B cell (primary cell): ENCODE measurements at regions not wholly inside any gene's neighbourhood (a gene's known extent, or its start where the extent isn't known, plus 50 kb on each side); places are given as distances from the start of the nearest gene placed in this dataset.

Experiments used
- ATAC-seq: fragments of 200-7000 bp; cut with Tn5 transposase; one replicate; pipeline ENCODE4 v1.10.0; 2021; ENCODE audit warnings: low read depth, mild to moderate bottlenecking, moderate number of reproducible peaks, moderate library complexity
- CTCF ChIA-PET: fragments of 350-600 bp; sonication (Branson Sonifier 250); formaldehyde crosslinking; loops from one replicate; lab custom pipeline; 2021; ENCODE audit warnings: antibody characterized with exemption, inconsistent platforms; lab: Charles Lee
- POLR2A ChIA-PET: fragments of 350-600 bp; sonication (Branson Sonifier 250); formaldehyde crosslinking; loops from one replicate; lab custom pipeline; 2021; ENCODE audit warnings: antibody characterized with exemption; lab: Charles Lee
- DNase-seq: peaks from one replicate; pipeline ENCODE4 v3.0.0; 2013
- H2AFZ ChIP-seq: 2 replicates; pipeline ENCODE4 v1.6.1; 2012; ENCODE audit warnings: mild to moderate bottlenecking, low read depth, low read length; ENCODE audit not compliant: insufficient read depth, poor library complexity, severe bottlenecking
- H3K27ac ChIP-seq, 2 donors: 1 replicate in 1 of 2; 2 replicates in 1 of 2; pipeline ENCODE4 v1.5.1; 2012 to 2013; ENCODE audit warnings: low read length in 2 of 2, mild to moderate bottlenecking in 2 of 2, moderate library complexity in 1 of 2
- H3K27me3 ChIP-seq, 4 experiments: fragments of 200-600 bp in 1 of 4; sonication (generic) in 1 of 4; replicated peaks in 1 of 4; 1 replicate in 2 of 4; 2 replicates in 2 of 4; pipeline versions ENCODE4 v1.6.1 to v1.7.0; 2013 to 2016; ENCODE audit warnings: low read length in 3 of 4, mild to moderate bottlenecking in 2 of 4, mixed read lengths in 1 of 4, moderate library complexity in 1 of 4; ENCODE audit not compliant: insufficient read depth in 4 of 4, control insufficient read depth in 3 of 4; ENCODE audit errors: control extremely low read depth in 1 of 4
- H3K36me3 ChIP-seq, 2 experiments: replicated peaks in 1 of 2; 1 replicate in 1 of 2; 2 replicates in 1 of 2; pipeline versions ENCODE4 v1.6.1 to v1.7.1; 2013; ENCODE audit warnings: low read length in 1 of 2; ENCODE audit not compliant: insufficient read depth in 2 of 2, control insufficient read depth in 1 of 2; ENCODE audit errors: control extremely low read depth in 1 of 2, extremely low read depth in 1 of 2
- H3K4me1 ChIP-seq, 2 donors: fragments of 200-600 bp in 1 of 2; sonication (generic) in 1 of 2; 1 replicate in 1 of 2; 2 replicates in 1 of 2; pipeline versions ENCODE4 v1.5.1 to v1.6.1; 2013 to 2017; ENCODE audit warnings: low read length in 2 of 2; ENCODE audit not compliant: control insufficient read depth in 2 of 2, insufficient read depth in 2 of 2
- H3K4me2 ChIP-seq: replicated peaks from 2 replicates; pipeline ENCODE3; 2012; ENCODE audit warnings: mild to moderate bottlenecking, low read depth, low read length; ENCODE audit not compliant: poor library complexity, severe bottlenecking
- H3K4me3 ChIP-seq, 5 experiments: fragments of 200-600 bp in 1 of 5; sonication (generic) in 1 of 5; 1 replicate in 3 of 5; 2 replicates in 2 of 5; pipeline versions ENCODE4 v1.5.1 to v1.7.0; 2011 to 2016; ENCODE audit warnings: low read length in 4 of 5, mild to moderate bottlenecking in 4 of 5, low read depth in 2 of 5, control low read depth in 1 of 5, moderate library complexity in 1 of 5; ENCODE audit not compliant: insufficient read depth in 1 of 5; ENCODE audit errors: control extremely low read depth in 1 of 5, extremely low read depth in 1 of 5
- H3K79me2 ChIP-seq: fragments of 200-600 bp; sonication (generic); one replicate; pipeline ENCODE4 v1.6.0; 2016; ENCODE audit warnings: low read length; ENCODE audit not compliant: control insufficient read depth, insufficient read depth
- H3K9ac ChIP-seq: fragments of 200-600 bp; sonication (generic); 2 replicates; pipeline ENCODE4 v1.6.1; 2017; ENCODE audit warnings: mild to moderate bottlenecking, low read length, moderate library complexity
- H3K9me3 ChIP-seq, 3 donors: one replicate each; pipeline versions ENCODE4 v1.6.1 to v1.7.1; 2013; ENCODE audit warnings: low read length in 2 of 3; ENCODE audit not compliant: control insufficient read depth in 2 of 3, insufficient read depth in 1 of 3; ENCODE audit errors: control extremely low read depth in 1 of 3
- H4K20me1 ChIP-seq: 2 replicates; pipeline ENCODE4 v1.6.0; 2012; ENCODE audit warnings: mild to moderate bottlenecking, low read length; ENCODE audit not compliant: insufficient read depth, control insufficient read depth, poor library complexity, severe bottlenecking
- H3K27ac Mint-ChIP-seq: one replicate; pipeline ENCODE4 v1.8.0; 2021; ENCODE audit warnings: mixed read lengths
- H3K27me3 Mint-ChIP-seq: one replicate; pipeline ENCODE4 v1.8.0; 2021; ENCODE audit warnings: mixed read lengths
- H3K4me1 Mint-ChIP-seq: one replicate; pipeline ENCODE4 v1.8.0; 2021; ENCODE audit warnings: mixed read lengths
- H3K4me3 Mint-ChIP-seq: one replicate; pipeline ENCODE4 v1.8.0; 2021; ENCODE audit warnings: mixed read lengths
- H3K9me3 Mint-ChIP-seq: one replicate; pipeline ENCODE4 v1.8.0; 2022; ENCODE audit warnings: mixed read lengths; ENCODE audit not compliant: insufficient read depth
- EZH2 ChIP-seq: IDR thresholded peaks from 2 replicates; pipeline ENCODE4 v1.6.1; 2012; ENCODE audit warnings: borderline replicate concordance, low read depth, mild to moderate bottlenecking, moderate library complexity, low read length; ENCODE audit not compliant: insufficient read depth, poor library complexity, severe bottlenecking
- WGBS: methylation state at CpG from one replicate; pipeline ENCODE4 v1.1.5; 2013; ENCODE audit warnings: missing lambda C conversion rate; ENCODE audit not compliant: insufficient coverage; 5-methylcytosine and 5-hydroxymethylcytosine counted together
- intact Hi-C: fragments of 100-400 bp; cut with micrococcal nuclease; formaldehyde crosslinking; loops from one replicate; pipeline ENCODE4 v1.10.0; 2022
- TF ChIP-seq, protein P1 (sequence below): fragments of 200-600 bp; IDR thresholded peaks from one replicate; pipeline ENCODE4 v1.8.0; 2022; ENCODE audit warnings: antibody characterized with exemption, mild to moderate bottlenecking

DNA sequence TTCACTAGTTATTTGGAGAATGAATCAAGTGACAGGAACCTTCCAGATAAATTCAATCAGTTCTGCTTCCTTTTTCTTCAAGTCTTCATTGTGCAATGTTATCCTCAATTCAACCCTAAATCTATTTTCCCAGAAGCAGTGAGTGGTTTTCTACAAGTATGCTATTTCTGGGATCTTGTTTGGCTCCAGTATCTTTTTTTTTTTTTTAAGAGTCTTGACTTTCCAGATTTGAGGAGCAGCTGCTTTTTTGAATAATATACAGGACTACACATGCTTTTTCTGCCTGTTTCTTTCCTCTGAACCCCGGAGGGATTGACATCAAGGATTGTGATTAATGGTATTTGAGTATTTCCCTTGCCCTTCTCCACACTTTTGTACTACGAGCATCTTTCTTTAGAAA, 339.2 kb upstream of the JAG1 start:
- Mint-ChIP-seq H3K4me1 (no peaks in the 10 kb centered on the region), H3K4me3 (no peak overlapping the region)

DNA sequence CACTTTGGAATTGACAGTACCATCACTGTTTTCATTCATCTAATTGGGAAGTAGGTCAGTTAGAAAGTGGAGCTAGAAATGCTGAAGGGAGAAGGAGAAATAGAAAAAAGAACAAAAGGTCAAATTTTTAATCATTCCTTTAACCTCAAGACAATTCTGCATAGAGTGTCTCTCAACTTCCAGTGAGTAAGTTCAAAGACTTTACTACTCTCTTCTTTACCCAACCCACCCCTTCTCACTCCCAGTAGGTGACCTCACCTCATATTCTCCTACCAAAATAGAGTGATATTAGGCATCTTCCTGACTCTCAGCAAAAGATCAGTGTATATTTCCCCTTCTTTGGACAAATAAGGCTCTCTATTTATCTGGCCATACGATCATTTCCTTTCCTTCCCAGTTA, 340.0 kb upstream of the JAG1 start:
- no peak overlapping the region for H2AFZ ChIP-seq
- H3K4me2 ChIP-seq: no peak overlapping the region
- Mint-ChIP-seq H3K27me3 (no peaks in the 10 kb centered on the region), H3K9me3 (peaks cover 2% of the 10 kb centered on the region), H3K4me1 (no peaks in the 10 kb centered on the region), H3K4me3 (no peak overlapping the region), H3K27ac (no peak overlapping the region)
- ATAC-seq (no peak), DNase-seq (no peak)
- TF ChIP-seq, protein P1, sequence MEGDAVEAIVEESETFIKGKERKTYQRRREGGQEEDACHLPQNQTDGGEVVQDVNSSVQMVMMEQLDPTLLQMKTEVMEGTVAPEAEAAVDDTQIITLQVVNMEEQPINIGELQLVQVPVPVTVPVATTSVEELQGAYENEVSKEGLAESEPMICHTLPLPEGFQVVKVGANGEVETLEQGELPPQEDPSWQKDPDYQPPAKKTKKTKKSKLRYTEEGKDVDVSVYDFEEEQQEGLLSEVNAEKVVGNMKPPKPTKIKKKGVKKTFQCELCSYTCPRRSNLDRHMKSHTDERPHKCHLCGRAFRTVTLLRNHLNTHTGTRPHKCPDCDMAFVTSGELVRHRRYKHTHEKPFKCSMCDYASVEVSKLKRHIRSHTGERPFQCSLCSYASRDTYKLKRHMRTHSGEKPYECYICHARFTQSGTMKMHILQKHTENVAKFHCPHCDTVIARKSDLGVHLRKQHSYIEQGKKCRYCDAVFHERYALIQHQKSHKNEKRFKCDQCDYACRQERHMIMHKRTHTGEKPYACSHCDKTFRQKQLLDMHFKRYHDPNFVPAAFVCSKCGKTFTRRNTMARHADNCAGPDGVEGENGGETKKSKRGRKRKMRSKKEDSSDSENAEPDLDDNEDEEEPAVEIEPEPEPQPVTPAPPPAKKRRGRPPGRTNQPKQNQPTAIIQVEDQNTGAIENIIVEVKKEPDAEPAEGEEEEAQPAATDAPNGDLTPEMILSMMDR: no peak
- no peak for TF ChIP-seq EZH2
- no peak overlapping the region for H3K27ac ChIP-seq
- WGBS: 63% methylated on average over 1 of the region's 1 CpG
- no peaks in the 10 kb centered on the region for H3K4me1 ChIP-seq
- ChIA-PET POLR2A (no interaction called here), CTCF (no interaction called here)
- intact Hi-C loops: no loop called here
- peaks cover 0 to 2% (median 0%) of the 10 kb centered on the region in 3 donors for H3K9me3 ChIP-seq
- no peak overlapping the region for H3K4me3 ChIP-seq
- H3K79me2 ChIP-seq: no peaks in the 10 kb centered on the region
- H3K9ac ChIP-seq: no peak overlapping the region
- no peaks in the 10 kb centered on the region for H4K20me1 ChIP-seq
- H3K27me3 ChIP-seq: no peaks in the 10 kb centered on the region
- no peaks in the 10 kb centered on the region for H3K36me3 ChIP-seq

More for the DNA sequence above, 339.2 kb upstream of the JAG1 start:
- DNase-seq (no peak), ATAC-seq (no peak)
- Histone ChIP-seq H3K79me2 (no peaks in the 10 kb centered on the region), H3K27me3 (no peaks in the 10 kb centered on the region), H2AFZ (no peak overlapping the region), H3K4me1 (no peaks in the 10 kb centered on the region), H3K9ac (no peak overlapping the region), H3K4me2 (no peak overlapping the region), H3K9me3 (no peaks in the 10 kb centered on the region), H3K27ac (no peak overlapping the region), H3K4me3 (no peak overlapping the region), H4K20me1 (no peaks in the 10 kb centered on the region), H3K36me3 (no peaks in the 10 kb centered on the region)
- WGBS: no CpG with 5 or more reads among the region's 2 CpGs
- Mint-ChIP-seq H3K27ac (no peak overlapping the region), H3K9me3 (peaks cover 3% of the 10 kb centered on the region), H3K27me3 (no peaks in the 10 kb centered on the region)
- ChIA-PET POLR2A (no interaction called here), CTCF (no interaction called here)
- intact Hi-C loops: no loop called here
- TF ChIP-seq EZH2: no peak
- TF ChIP-seq, protein P1: no peak
